GM12878 (cell line): ENCODE measurements at regions not wholly inside any gene's neighbourhood (a gene's known extent, or its start where the extent isn't known, plus 50 kb on each side); places are given as distances from the start of the nearest gene placed in this dataset.

Experiments
- ATAC-seq: fragments of 200-7000 bp; cut with Tn5 transposase; 3 replicates; pipeline ENCODE4 v1.9.1; 2020; ENCODE audit warnings: mild to moderate bottlenecking, moderate library complexity
- BruUV-seq: library from RNA; stranded (reverse); fragments of 400-500 nt; replicated peaks from 2 replicates; lab custom pipeline; 2021; lab: Mats Ljungman, UMichigan
- CTCF ChIA-PET: fragments of 300-600 bp; sonication (Branson Sonifier 250); formaldehyde crosslinking; extraction: SDS; loops from one replicate; lab custom pipeline; 2021; ENCODE audit warnings: inconsistent platforms; lab: Yijun Ruan, JAX
- POLR2A ChIA-PET: fragments of 350-600 bp; formaldehyde crosslinking; extraction: SDS; loops from one replicate; lab custom pipeline; 2021; ENCODE audit warnings: inconsistent platforms; lab: Charles Lee
- RAD21 ChIA-PET: fragments of 300-600 bp; sonication (Branson Sonifier 250); formaldehyde crosslinking; loops from one replicate; lab custom pipeline; 2023; ENCODE audit warnings: antibody characterized with exemption; ENCODE audit not compliant: unreplicated experiment; lab: Charles Lee
- SMC1A ChIA-PET: fragments of 300-600 bp; sonication (Branson Sonifier 250); formaldehyde crosslinking; loops from one replicate; lab custom pipeline; 2023; ENCODE audit not compliant: unreplicated experiment, uncharacterized antibody; lab: Charles Lee
- DNase-seq: peaks from one replicate; pipeline ENCODE4 v3.0.0-alpha.2; 2011; ENCODE audit warnings: low read depth, low spot score
- FAIRE-seq: peaks from 3 replicates; lab custom pipeline; 2011; peaks lifted over from hg19 to GRCh38; lab: Jason Lieb, UNC
- H2AFZ ChIP-seq: 2 replicates; pipeline ENCODE4 v1.6.0; 2011; ENCODE audit warnings: low read depth, low read length, control low read depth; ENCODE audit not compliant: control insufficient read depth
- H3K27ac ChIP-seq: 2 replicates; pipeline ENCODE4 v1.5.1; 2011; ENCODE audit warnings: control low read depth; ENCODE audit not compliant: control insufficient read depth, insufficient read depth
- H3K27me3 ChIP-seq, 2 experiments: replicated peaks in 1 of 2; 2 replicates each; pipeline versions ENCODE4 v1.6.0 to v1.6.1; 2011; ENCODE audit warnings: low read length in 1 of 2; ENCODE audit not compliant: control insufficient read depth in 2 of 2, insufficient read depth in 2 of 2
- H3K36me3 ChIP-seq, 2 experiments: 2 replicates each; pipeline ENCODE4 v1.5.1; 2011; ENCODE audit warnings: low read length in 1 of 2; ENCODE audit not compliant: control insufficient read depth in 2 of 2, insufficient read depth in 2 of 2
- H3K4me1 ChIP-seq: 2 replicates; pipeline ENCODE4 v1.6.1; 2011; ENCODE audit warnings: mild to moderate bottlenecking, low read length, moderate library complexity, mixed read lengths; ENCODE audit not compliant: control insufficient read depth, insufficient read depth
- H3K4me2 ChIP-seq: 2 replicates; pipeline ENCODE4 v1.6.0; 2011; ENCODE audit warnings: control low read depth; ENCODE audit not compliant: control insufficient read depth, insufficient read depth
- H3K4me3 ChIP-seq: fragments of 200-600 bp; sonication (generic); 2 replicates; pipeline ENCODE4 v1.5.1; 2016
- H3K79me2 ChIP-seq: 2 replicates; pipeline ENCODE4 v1.6.0; 2011; ENCODE audit warnings: low read length; ENCODE audit not compliant: control insufficient read depth, insufficient read depth
- H3K9ac ChIP-seq: 2 replicates; pipeline ENCODE4 v1.8.0; 2011; ENCODE audit warnings: low read length, control low read depth, mixed read lengths; ENCODE audit not compliant: control insufficient read depth, insufficient read depth
- H3K9me3 ChIP-seq: replicated peaks from 3 replicates; pipeline ENCODE4 v1.5.1; 2011; ENCODE audit warnings: mild to moderate bottlenecking, low read length; ENCODE audit not compliant: control insufficient read depth, insufficient read depth
- H4K20me1 ChIP-seq: 2 replicates; pipeline ENCODE4 v1.6.0; 2011; ENCODE audit not compliant: control insufficient read depth, insufficient read depth
- CEBPZ ChIP-seq: fragments of 150-350 bp; IDR thresholded peaks from 2 replicates; pipeline ENCODE4 v1.6.1; 2016; ENCODE audit warnings: low read depth, low read length
- CUX1 ChIP-seq: IDR thresholded peaks from 2 replicates; pipeline ENCODE4 v1.6.1; 2012; ENCODE audit warnings: improper control_type of control experiment, low read depth, low read length; ENCODE audit not compliant: insufficient replicate concordance
- DPF2 ChIP-seq: fragments of 450-650 bp; IDR thresholded peaks from 2 replicates; pipeline ENCODE4 v1.6.1; 2017; ENCODE audit warnings: mild to moderate bottlenecking
- HCFC1 ChIP-seq: fragments of 150-350 bp; IDR thresholded peaks from 2 replicates; pipeline ENCODE4 v1.6.1; 2014; ENCODE audit warnings: low read length
- IKZF1 ChIP-seq: fragments of 450-650 bp; conservative IDR thresholded peaks from 2 replicates; pipeline ENCODE4 v1.6.1; 2017; ENCODE audit warnings: antibody characterized with exemption, mild to moderate bottlenecking
- JUNB ChIP-seq: IDR thresholded peaks from 2 replicates; pipeline ENCODE4 v1.6.1; 2016; ENCODE audit warnings: antibody characterized with exemption, mild to moderate bottlenecking
- NFXL1 ChIP-seq: fragments of 450-650 bp; IDR thresholded peaks from 2 replicates; pipeline ENCODE4 v1.6.1; 2017; ENCODE audit warnings: antibody characterized with exemption, mild to moderate bottlenecking, borderline replicate concordance
- PAX5 ChIP-seq: IDR thresholded peaks from 2 replicates; pipeline ENCODE4 v1.6.1; 2011; ENCODE audit warnings: low read depth, low read length, borderline replicate concordance
- STAT1 ChIP-seq: fragments of 450-650 bp; conservative IDR thresholded peaks from 2 replicates; pipeline ENCODE4 v1.6.1; 2014; ENCODE audit warnings: antibody characterized with exemption, mild to moderate bottlenecking
- ZNF622 ChIP-seq: fragments of 450-650 bp; IDR thresholded peaks from 2 replicates; pipeline ENCODE4 v1.6.1; 2017; ENCODE audit warnings: mild to moderate bottlenecking, inconsistent platforms
- WGBS: methylation state at CpG from one replicate; pipeline ENCODE4 v1.1.6; 2016; ENCODE audit warnings: low lambda C conversion rate; ENCODE audit not compliant: insufficient replicate concordance, insufficient coverage; ENCODE audit errors: missing lambda C conversion rate; 5-methylcytosine and 5-hydroxymethylcytosine counted together
- in situ Hi-C: fragments of 300-500 bp; cut with MboI; formaldehyde crosslinking; loops from 9 replicates; pipeline ENCODE4 v1.14.3; 2018; ENCODE audit warnings: mixed read lengths
- intact Hi-C: fragments of 100-400 bp; cut with micrococcal nuclease; formaldehyde crosslinking; loops from one replicate; pipeline ENCODE4 v1.14.2; 2022; ENCODE audit not compliant: unreplicated experiment

GRCh38 chr22:49569286-49570031 is 258.2 kb downstream of the BRD1 start:
- Histone ChIP-seq H2AFZ (no peak overlapping the region), H4K20me1 (no peaks in the 10 kb centered on the region), H3K4me3 (no peak overlapping the region), H3K4me1 (no peaks in the 10 kb centered on the region), H3K4me2 (no peak overlapping the region), H3K79me2 (no peaks in the 10 kb centered on the region), H3K9ac (no peak overlapping the region), H3K27ac (no peak overlapping the region), H3K9me3 (no peaks in the 10 kb centered on the region; the same call in 2 of the 3 replicates), H3K27me3 (no peaks in the 10 kb centered on the region), H3K36me3 (no peaks in the 10 kb centered on the region; a peak in 1 of 4 replicates)
- intact Hi-C loops (no loop called here), in situ Hi-C loops (no loop called here)
- FAIRE-seq (no peak), DNase-seq (no peak), ATAC-seq (no peak)
- ChIA-PET CTCF (no interaction called here), SMC1A (no interaction called here), RAD21 (no interaction called here), POLR2A (no interaction called here)
- no TSS peak for BruUV-seq
- TF ChIP-seq NFXL1 (no peak), CUX1 (no peak), STAT1 (no peak), ZNF622 (no peak), IKZF1 (no peak), JUNB (no peak), DPF2 (no peak), CEBPZ (no peak), PAX5 (no peak), HCFC1 (no peak)
- 79% methylated on average over 35 of the region's 37 CpGs for WGBS
